ENCODE measurements at regions not wholly inside any gene's neighbourhood (a gene's known extent, or its start where the extent isn't known, plus 50 kb on each side); places are given as distances from the start of the nearest gene placed in this dataset.
A peak's percentile ranks its signal among the peaks of the same experiment; 100 is the strongest.
"Not testable (repeated sequence)": the region's sequence is repeated elsewhere in the genome, so short reads cannot be mapped to it uniquely, and the experiment has no call there.

- peak; percentile 17 for DNase-seq
Observed at GRCh38 chr7:65251851-65252620, 121.6 kb upstream of the ZNF92 start.

GRCh38 chr7:65250697-65251395 lies 122.8 kb upstream of the ZNF92 start:
- no peak for DNase-seq

GRCh38 chr7:65250216-65250615 lies 123.4 kb upstream of the ZNF92 start:
- no peak for DNase-seq

- DNase-seq, result no peak
Observed at GRCh38 chr7:65247491-65247890, 126.2 kb upstream of the ZNF92 start.

GRCh38 chr7:65239707-65240352 lies 133.8 kb upstream of the ZNF92 start:
- no peak for DNase-seq

GRCh38 chr7:65239324-65239706 lies 134.3 kb upstream of the ZNF92 start:
- DNase-seq, result no peak

- no peak for DNase-seq
Observed at GRCh38 chr7:65238785-65239184, 134.9 kb upstream of the ZNF92 start.

GRCh38 chr7:65235586-65235985 lies 138.1 kb upstream of the ZNF92 start:
- no peak for DNase-seq

GRCh38 chr7:65233409-65234034 lies 140.1 kb upstream of the ZNF92 start:
- DNase-seq, result no peak

GRCh38 chr7:65230231-65230630 lies 143.4 kb upstream of the ZNF92 start:
- no peak for DNase-seq

- no peak for DNase-seq
Observed at GRCh38 chr7:65225422-65226006, 148.1 kb upstream of the ZNF92 start.

- DNase-seq, result no peak
Observed at GRCh38 chr7:65222655-65223054, 151.0 kb upstream of the ZNF92 start.

GRCh38 chr7:65221683-65222082 lies 152.0 kb upstream of the ZNF92 start:
- no peak for DNase-seq

- DNase-seq, result no peak
Observed at GRCh38 chr7:65219623-65220022, 154.0 kb upstream of the ZNF92 start.

GRCh38 chr7:65216469-65216868 lies 157.2 kb upstream of the ZNF92 start:
- DNase-seq, result peak; percentile 55

- DNase-seq, result not testable (repeated sequence)
Observed at GRCh38 chr7:65213260-65213659, 160.4 kb upstream of the ZNF92 start.

GRCh38 chr7:65199221-65199620 lies 174.4 kb upstream of the ZNF92 start:
- not testable (repeated sequence) for DNase-seq

GRCh38 chr7:65193334-65194058 lies 180.2 kb upstream of the ZNF92 start:
- DNase-seq, result not testable (repeated sequence)

GRCh38 chr7:65177041-65177440 lies 170.6 kb upstream of the ERV3-1 start:
- not testable (repeated sequence) for DNase-seq

- not testable (repeated sequence) for DNase-seq
Observed at GRCh38 chr7:65150105-65150504, 143.6 kb upstream of the ERV3-1 start.

GRCh38 chr7:65146118-65146914 lies 139.8 kb upstream of the ERV3-1 start:
- DNase-seq, result not testable (repeated sequence)

Data from hematopoietic multipotent progenitor cell treated with erythropoietin and hydrocortisone succinate and interleukin-3 and kit ligand, for 8 days (in vitro differentiated cells).